GM19035 (cell line): ENCODE measurements at regions not wholly inside any gene's neighbourhood (a gene's known extent, or its start where the extent isn't known, plus 50 kb on each side); places are given as distances from the start of the nearest gene placed in this dataset.
"Not testable (repeated sequence)": the region's sequence is repeated elsewhere in the genome, so short reads cannot be mapped to it uniquely, and the experiment has no call there.

ENCODE experiments used
- ATAC-seq: cut with Tn5 transposase; IDR thresholded peaks from one replicate; pipeline ENCODE4 v1.9.1; 2021; ENCODE audit not compliant: unreplicated experiment

DNA sequence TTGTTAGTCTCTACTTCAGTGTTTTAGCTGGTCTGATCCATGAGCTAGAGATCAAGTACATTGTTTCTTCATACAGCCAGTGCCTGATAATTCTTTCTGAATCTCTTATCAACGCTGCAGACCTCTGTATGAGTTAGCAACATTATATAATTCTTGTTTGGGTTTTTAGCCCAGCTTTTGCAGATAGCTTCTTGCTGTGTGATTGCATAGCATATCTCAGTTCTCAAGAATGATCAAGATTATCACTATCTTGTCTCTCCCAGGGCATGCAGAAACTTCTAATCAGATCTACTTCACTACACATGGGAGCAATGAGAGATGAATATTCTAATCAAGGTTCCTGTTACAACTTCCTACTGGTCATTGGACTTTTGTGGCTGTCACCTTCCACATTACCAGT, 158.3 kb downstream of the FAM174A start:
- no peak for ATAC-seq

DNA sequence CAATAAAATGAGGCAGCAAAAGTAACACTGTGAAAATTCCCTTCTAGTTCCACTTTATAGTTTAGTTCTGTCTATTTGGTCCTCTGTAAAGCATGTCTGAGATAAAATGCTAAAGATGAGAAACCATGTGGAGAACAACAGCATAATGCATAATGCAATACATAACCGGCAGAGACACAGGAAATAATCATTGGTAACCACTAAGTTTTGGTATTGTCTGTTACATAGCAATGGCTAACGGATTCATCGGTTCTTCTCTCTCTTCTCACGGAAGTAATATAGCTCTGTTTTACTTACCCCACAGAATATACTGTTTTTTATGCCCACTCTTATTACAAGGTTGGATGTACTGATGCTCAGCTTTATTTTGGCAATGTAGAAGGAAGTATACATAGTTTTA, 158.9 kb downstream of the FAM174A start:
- no peak for ATAC-seq

DNA sequence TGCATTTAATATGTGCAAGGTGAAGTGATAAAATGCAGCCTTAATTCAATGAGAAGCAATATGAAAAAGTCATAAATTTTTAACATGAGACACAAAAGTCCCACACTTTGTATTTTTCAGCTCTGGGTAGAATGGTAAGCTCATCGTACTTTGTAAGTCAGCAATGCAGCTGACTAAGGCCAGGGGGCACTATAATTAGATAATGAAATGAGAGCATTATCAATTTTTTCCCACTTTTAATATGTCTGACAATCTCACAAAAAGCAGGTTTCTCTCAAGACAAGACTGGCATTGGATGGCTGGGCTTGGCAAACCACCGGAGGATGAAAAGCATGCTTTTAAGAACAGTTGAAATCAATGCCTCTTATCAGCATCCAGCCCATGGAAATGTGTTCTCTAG, 162.8 kb downstream of the FAM174A start:
- no peak for ATAC-seq

DNA sequence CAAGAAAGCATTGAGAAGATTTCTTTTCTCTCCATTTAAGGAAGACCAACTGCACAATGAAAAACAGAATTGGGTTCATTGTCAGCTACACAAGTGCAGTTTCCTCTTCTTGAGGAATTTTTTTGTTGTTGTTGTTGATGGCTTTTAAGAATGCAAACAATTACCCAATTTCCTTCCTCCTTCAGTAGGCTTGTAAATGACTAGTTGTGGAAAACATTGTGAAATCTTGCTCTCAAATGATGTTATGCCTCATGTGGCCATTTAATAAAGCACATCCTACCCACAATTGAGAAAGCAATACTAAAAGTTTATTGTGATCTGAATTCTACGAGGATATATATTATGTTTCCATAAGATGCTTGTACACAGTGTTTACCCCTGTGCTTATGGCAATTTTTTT, 171.6 kb downstream of the FAM174A start:
- ATAC-seq = no peak

DNA sequence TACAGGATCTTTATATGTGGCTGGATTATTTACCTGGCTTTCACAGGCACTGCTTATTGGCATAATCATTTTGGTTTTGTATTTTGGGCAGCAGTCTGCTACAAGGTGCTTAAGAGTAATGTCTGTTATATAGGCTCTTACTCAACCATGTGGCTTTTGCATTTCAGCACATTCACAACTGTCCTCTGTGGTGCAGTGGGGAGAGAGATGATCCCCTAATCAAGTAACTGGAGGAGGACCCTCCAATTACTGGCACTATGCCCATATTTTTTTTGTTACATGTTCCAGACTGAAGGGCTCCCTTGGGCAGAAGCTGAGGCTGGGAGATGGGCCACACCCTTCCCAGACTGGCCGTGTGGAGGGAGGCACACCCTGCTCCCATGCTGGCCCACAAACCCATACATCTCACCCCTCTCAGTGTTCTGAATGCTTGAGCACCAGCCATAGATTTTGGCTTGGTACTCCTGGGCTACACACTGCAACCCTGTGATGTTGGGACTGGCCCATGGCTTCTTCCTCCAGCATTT, 173.5 kb downstream of the FAM174A start:
- no peak for ATAC-seq

DNA sequence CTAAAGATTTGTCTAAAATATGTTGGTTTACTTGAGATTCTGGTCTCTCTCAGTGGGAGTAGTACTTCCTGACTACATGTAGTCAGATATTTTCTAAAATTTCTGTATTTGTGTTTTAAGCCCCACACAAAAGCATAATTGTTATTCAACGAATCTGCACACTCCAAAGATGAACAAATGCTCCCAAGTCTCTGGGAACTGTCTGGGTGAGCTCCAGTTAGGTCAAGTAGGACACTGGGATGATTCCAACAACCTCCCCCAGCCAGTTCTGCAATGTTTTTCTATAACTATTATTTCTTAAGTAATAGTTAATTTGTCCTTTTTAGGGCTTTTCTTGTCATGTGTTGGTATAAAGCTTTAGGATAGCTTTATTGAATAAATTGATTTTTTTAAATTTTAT, 174.6 kb downstream of the FAM174A start:
- ATAC-seq = no peak

DNA sequence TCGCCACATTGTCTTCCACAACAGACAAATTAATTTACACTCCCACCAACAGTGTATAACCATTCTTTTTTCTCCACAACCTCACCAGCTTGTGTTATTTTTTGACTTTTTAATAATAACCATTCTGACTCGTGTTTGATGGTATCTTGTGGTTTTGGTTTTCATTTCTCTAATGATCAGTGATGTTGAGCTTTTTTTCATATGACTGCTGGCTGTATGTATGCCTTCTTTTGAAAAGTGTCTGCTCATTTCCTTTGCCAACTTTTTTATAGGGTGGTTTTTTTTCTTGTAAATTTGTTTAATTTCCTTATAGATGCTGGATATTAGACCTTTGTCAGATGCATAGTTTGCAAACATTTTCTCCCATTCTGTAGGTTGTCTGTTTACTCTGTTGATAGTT, 179.6 kb downstream of the FAM174A start:
- ATAC-seq = not testable (repeated sequence)

DNA sequence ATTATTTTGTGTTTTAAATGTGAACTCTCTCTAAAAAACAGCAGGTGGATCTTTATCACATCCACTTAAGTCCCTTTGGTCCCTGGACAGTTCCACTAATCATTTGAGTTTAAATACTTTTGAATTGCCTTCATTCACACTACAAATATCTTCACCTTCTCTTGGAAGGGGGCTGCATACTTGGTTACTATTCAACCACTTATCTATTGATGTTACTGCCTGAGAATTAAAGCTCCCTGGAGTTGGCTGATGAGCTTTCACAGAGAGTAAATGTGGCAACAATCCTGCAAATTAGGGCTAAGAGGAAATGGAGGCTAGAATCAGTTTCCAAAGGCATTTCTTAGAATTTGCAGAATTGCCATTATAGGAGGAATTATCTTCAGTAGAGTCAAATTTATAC, 180.4 kb downstream of the ST8SIA4 start:
- no peak for ATAC-seq

DNA sequence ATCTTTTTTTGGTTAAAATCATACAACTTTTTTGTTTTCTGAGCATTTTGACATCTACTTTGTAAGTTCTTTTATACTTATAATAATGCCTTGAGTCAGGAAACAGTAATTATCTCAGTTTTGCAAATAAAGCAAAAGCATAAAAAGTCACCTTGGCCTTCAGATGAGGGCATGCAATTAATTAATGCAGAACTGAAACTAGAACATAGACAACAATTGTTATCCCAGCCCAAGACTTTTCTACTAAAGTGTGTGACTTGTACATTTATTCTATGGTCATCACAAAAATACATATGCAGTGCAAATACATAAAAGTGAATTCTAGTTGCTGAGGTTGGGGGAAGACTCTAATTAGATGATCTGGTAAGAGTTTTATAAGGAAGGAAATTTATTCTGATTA, 179.9 kb downstream of the ST8SIA4 start:
- no peak for ATAC-seq

DNA sequence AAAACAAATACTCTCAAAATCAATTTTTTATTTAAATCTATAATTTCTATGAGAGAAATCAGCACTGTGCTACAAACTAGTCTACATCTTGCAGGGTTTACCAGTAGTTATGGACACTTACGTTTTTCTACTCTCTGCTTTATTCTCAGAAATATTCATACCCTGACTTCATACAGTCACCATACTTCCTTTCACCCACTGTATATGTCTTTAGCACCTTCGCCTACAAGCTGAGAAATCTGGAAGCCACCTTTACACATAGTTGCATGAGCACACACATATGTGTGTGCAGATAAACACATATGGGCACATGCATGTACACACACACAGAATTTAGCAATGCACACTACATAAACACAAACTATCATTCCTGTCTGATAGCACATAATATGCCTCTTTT, 177.0 kb downstream of the ST8SIA4 start:
- no peak for ATAC-seq

DNA sequence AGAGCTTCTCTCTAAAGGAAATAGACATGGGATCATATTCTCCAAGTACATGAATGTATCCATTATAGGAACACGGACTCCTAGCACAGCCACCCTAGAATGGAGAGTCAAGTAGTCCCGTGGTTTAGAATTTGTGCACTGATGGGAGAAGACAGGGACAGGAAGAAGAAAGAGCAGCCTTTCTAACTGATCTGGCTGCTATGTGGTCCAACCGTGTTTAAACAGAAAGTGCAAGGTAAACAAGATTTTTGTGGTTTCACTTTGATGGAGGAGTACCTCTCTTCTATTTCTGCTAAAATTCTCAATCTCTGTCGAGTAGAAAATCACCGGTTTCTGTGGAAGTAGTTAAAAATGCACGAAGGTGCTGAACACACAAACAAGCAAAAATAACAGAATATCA, 171.3 kb downstream of the ST8SIA4 start:
- ATAC-seq = peak; percentile 99

DNA sequence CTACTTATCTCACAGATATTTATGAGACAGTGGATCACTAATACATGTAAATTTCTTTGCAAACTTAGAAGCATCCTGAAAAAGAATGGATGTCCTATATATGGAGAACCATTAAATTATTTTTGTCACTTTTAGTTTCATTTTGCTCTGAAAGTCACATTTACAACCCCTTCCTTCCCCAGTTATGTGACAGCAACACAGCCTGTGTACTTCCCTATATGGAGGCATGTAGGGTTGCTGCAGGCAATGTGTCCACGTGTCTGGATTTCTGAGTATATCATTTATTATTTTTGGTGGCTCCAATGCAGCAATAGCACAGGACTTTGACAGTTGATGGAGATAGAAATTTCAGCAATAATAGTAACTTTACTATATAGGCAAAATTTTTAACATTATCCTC, 156.4 kb downstream of the ST8SIA4 start:
- ATAC-seq = peak; percentile 87

DNA sequence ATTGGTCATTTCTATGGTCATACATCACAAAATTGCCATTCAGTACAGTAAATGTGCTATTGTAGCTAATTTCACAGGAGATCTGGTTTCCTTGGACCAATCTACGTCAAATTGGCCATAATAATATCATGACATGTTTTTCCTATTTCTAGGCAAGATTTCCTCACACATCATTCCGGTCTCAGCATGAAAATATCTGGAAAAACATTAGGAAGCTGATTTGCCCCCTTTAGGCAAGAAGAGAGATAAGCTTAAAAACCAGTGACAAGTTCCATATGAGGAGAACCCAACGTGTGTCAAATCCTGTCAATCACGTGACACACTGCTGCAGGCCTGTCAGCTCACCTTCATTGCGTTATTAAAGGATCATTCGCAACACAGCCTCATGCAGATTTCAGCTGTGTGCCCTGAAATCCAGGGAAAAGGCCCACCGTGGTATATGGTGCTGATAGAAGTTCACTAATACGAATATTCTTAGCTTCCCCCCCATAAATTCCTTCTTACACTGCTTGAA, 153.3 kb downstream of the ST8SIA4 start:
- ATAC-seq = no peak

DNA sequence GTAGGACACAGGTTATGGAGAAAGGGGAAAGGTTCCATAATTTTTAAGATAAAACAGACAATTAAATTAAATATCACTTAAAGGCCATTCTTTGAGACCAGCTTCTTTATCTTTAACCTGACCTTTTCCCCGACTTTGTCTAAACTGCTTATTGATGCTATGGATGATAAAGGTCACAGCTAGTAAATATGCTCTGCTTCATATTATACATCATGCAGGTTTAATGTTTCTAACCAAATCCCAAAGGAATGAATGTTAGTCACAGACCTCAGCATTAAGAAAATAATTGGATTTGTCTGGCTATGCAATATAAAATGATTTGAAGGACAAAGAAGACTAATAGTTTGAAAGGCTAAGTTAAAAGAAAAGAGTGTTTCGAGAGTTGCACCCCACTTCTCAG, 147.6 kb downstream of the ST8SIA4 start:
- no peak for ATAC-seq
